ENCODE measurements at regions not wholly inside any gene's neighbourhood (a gene's known extent, or its start where the extent isn't known, plus 50 kb on each side); places are given as distances from the start of the nearest gene placed in this dataset.

- peaks cover 4% of the 10 kb centered on the region for H3K4me1 Mint-ChIP-seq (ENCODE audit: unreplicated experiment)
- no peak for DNase-seq (ENCODE audit: low spot score)
- no peak for TF ChIP-seq CTCF (IDR thresholded peaks at IDR 0.05; ENCODE audit: unreplicated experiment)
- no peak overlapping the region for H3K4me3 Mint-ChIP-seq (ENCODE audit: unreplicated experiment)
- no peaks in the 10 kb centered on the region for H3K9me3 Mint-ChIP-seq (ENCODE audit: unreplicated experiment)
- H3K27ac Mint-ChIP-seq (ENCODE audit: unreplicated experiment) = no peak overlapping the region
- no peaks in the 10 kb centered on the region for H3K36me3 Mint-ChIP-seq (ENCODE audit: low read depth, unreplicated experiment)
- H3K27me3 Mint-ChIP-seq (ENCODE audit: unreplicated experiment) = no peaks in the 10 kb centered on the region
Measured at GRCh38 chr5:174552428-174552827, 172.0 kb upstream of the MSX2 start.

GRCh38 chr5:174553556-174553955 is 170.8 kb upstream of the MSX2 start:
- peaks cover 4% of the 10 kb centered on the region for H3K4me1 Mint-ChIP-seq (ENCODE audit: unreplicated experiment)
- no peaks in the 10 kb centered on the region for H3K9me3 Mint-ChIP-seq (ENCODE audit: unreplicated experiment)
- DNase-seq (ENCODE audit: low spot score) = no peak
- TF ChIP-seq CTCF (IDR thresholded peaks at IDR 0.05; ENCODE audit: unreplicated experiment) = no peak
- no peaks in the 10 kb centered on the region for H3K36me3 Mint-ChIP-seq (ENCODE audit: low read depth, unreplicated experiment)
- no peak overlapping the region for H3K4me3 Mint-ChIP-seq (ENCODE audit: unreplicated experiment)
- no peak overlapping the region for H3K27ac Mint-ChIP-seq (ENCODE audit: unreplicated experiment)
- H3K27me3 Mint-ChIP-seq (ENCODE audit: unreplicated experiment) = no peaks in the 10 kb centered on the region

- no peak overlapping the region for H3K4me3 Mint-ChIP-seq (ENCODE audit: unreplicated experiment)
- peaks cover 11% of the 10 kb centered on the region for H3K4me1 Mint-ChIP-seq (ENCODE audit: unreplicated experiment)
- no peak for DNase-seq (ENCODE audit: low spot score)
- no peaks in the 10 kb centered on the region for H3K9me3 Mint-ChIP-seq (ENCODE audit: unreplicated experiment)
- H3K27me3 Mint-ChIP-seq (ENCODE audit: unreplicated experiment) = no peaks in the 10 kb centered on the region
- H3K36me3 Mint-ChIP-seq (ENCODE audit: low read depth, unreplicated experiment) = no peaks in the 10 kb centered on the region
- TF ChIP-seq CTCF (IDR thresholded peaks at IDR 0.05; ENCODE audit: unreplicated experiment) = no peak
- no peak overlapping the region for H3K27ac Mint-ChIP-seq (ENCODE audit: unreplicated experiment)
Measured at GRCh38 chr5:174555726-174556125, 168.7 kb upstream of the MSX2 start.

- Mint-ChIP-seq H3K4me1 (ENCODE audit: unreplicated experiment) (peaks cover 14% of the 10 kb centered on the region), H3K27ac (ENCODE audit: unreplicated experiment) (no peak overlapping the region), H3K27me3 (ENCODE audit: unreplicated experiment) (no peaks in the 10 kb centered on the region), H3K4me3 (ENCODE audit: unreplicated experiment) (no peak overlapping the region), H3K36me3 (ENCODE audit: low read depth, unreplicated experiment) (no peaks in the 10 kb centered on the region), H3K9me3 (ENCODE audit: unreplicated experiment) (no peaks in the 10 kb centered on the region)
- TF ChIP-seq CTCF (IDR thresholded peaks at IDR 0.05; ENCODE audit: unreplicated experiment) = no peak
- no peak for DNase-seq (ENCODE audit: low spot score)
Measured at GRCh38 chr5:174556756-174557155, 167.6 kb upstream of the MSX2 start.

- TF ChIP-seq CTCF (IDR thresholded peaks at IDR 0.05; ENCODE audit: unreplicated experiment) = no peak
- H3K36me3 Mint-ChIP-seq (ENCODE audit: low read depth, unreplicated experiment) = no peaks in the 10 kb centered on the region
Measured at GRCh38 chr5:174558190-174558589, 166.2 kb upstream of the MSX2 start.

More at GRCh38 chr5:174558190-174558589, 166.2 kb upstream of the MSX2 start:
- Mint-ChIP-seq H3K9me3 (ENCODE audit: unreplicated experiment) (no peaks in the 10 kb centered on the region), H3K4me3 (ENCODE audit: unreplicated experiment) (no peak overlapping the region), H3K27ac (ENCODE audit: unreplicated experiment) (no peak overlapping the region), H3K27me3 (ENCODE audit: unreplicated experiment) (no peaks in the 10 kb centered on the region), H3K4me1 (ENCODE audit: unreplicated experiment) (peaks cover 10% of the 10 kb centered on the region)
- no peak for DNase-seq (ENCODE audit: low spot score)
